ENCODE measurements at regions not wholly inside any gene's neighbourhood (a gene's known extent, or its start where the extent isn't known, plus 50 kb on each side); places are given as distances from the start of the nearest gene placed in this dataset.

DNA sequence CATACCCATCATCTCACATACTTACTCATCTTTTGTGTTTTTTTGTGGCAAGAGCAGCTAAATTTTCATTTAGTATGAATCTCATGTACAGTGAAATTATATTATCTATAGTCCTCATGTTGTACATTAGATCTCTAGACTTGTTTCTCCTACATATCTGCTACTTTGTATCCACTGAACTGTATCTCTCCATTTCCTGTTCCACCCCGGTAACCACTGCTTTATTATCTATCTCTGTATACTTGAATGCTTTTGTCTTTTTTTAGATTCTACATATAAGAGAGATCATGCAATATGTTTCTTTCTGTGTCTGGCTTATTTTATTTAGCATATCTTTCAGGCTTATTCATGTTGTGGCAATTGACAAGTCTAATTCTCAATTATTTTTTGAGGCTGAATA lies 125.1 kb downstream of the ANKRD7 start:
- no peak for DNase-seq (ENCODE audit: low read depth)
- no peak overlapping the region for H3K4me3 ChIP-seq (ENCODE audit: low read length)
- TF ChIP-seq, protein P1, sequence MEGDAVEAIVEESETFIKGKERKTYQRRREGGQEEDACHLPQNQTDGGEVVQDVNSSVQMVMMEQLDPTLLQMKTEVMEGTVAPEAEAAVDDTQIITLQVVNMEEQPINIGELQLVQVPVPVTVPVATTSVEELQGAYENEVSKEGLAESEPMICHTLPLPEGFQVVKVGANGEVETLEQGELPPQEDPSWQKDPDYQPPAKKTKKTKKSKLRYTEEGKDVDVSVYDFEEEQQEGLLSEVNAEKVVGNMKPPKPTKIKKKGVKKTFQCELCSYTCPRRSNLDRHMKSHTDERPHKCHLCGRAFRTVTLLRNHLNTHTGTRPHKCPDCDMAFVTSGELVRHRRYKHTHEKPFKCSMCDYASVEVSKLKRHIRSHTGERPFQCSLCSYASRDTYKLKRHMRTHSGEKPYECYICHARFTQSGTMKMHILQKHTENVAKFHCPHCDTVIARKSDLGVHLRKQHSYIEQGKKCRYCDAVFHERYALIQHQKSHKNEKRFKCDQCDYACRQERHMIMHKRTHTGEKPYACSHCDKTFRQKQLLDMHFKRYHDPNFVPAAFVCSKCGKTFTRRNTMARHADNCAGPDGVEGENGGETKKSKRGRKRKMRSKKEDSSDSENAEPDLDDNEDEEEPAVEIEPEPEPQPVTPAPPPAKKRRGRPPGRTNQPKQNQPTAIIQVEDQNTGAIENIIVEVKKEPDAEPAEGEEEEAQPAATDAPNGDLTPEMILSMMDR (conservative IDR thresholded peaks at IDR 0.05; ENCODE audit: low read length): no peak

DNA sequence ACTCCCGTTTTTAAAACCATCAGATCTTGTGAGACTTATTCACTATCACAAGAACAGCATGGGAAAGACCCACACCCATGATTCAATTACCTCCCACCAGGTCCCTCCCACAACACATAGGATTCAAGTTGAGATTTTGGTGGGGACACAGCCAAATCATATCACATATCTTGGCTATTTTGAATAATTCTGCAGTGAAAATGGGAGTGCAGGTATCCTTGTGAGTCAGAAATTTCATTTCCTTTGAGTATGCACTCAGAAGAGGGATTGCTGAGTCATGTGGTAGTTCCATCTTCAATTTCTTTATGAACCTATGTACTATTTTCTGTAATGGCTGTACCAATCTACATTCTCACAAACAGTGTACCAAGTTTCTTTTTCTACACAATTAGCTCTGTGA lies 125.8 kb downstream of the ANKRD7 start:
- H3K4me3 ChIP-seq (ENCODE audit: low read length): no peak overlapping the region
- TF ChIP-seq, protein P1 (conservative IDR thresholded peaks at IDR 0.05; ENCODE audit: low read length): no peak
- DNase-seq (ENCODE audit: low read depth): no peak

DNA sequence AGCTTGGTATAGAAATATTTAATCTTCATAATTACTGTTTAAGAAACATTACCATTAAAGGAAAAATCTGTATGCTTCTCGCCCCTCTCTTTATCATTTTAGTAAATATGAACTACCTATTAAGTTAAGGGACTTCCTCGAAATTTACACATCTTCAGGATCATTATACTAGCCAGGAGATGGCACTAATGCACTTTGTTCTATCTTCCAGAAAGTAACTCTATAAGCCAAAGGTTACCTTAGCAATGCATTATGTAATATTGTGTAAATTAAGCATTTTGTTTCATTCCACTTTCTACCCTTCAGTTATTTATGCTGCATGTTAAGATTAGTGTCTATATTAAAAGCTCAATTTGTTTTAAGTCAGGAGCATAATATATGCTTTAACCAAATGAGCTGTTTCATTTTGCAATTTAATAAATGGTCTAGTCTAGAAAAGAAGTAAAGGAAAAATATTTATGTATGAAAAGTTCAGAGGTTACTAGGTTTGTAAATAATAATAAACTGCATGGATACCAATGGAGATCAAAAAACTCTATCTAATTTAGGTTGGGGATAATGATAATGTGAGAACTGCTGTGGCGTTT lies 128.5 kb downstream of the ANKRD7 start:
- no peak for DNase-seq (ENCODE audit: low read depth)
- TF ChIP-seq, protein P1 (conservative IDR thresholded peaks at IDR 0.05; ENCODE audit: low read length): no peak
- H3K4me3 ChIP-seq (ENCODE audit: low read length): no peak overlapping the region

DNA sequence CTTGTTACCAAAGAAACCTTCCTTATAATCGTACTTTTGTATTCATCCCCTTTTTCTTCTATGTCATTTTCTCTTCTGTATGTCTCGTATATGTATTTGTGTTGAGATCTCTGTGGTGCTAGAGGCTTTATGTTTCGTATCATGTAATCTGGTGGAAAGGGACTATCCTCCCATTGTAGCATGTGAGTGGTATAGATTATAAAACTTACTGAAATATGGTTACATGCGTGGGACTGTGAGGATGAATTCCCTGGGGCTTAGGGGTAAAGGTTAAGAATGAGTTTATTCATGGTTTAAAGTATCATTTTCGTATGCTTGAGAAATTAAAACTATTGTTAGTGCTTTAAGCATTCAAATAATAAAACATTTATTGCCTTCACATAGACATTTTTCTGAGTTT lies 141.9 kb downstream of the ANKRD7 start:
- TF ChIP-seq, protein P1 (conservative IDR thresholded peaks at IDR 0.05; ENCODE audit: low read length): no peak
- DNase-seq (ENCODE audit: low read depth): no peak
- H3K4me3 ChIP-seq (ENCODE audit: low read length): no peak overlapping the region

DNA sequence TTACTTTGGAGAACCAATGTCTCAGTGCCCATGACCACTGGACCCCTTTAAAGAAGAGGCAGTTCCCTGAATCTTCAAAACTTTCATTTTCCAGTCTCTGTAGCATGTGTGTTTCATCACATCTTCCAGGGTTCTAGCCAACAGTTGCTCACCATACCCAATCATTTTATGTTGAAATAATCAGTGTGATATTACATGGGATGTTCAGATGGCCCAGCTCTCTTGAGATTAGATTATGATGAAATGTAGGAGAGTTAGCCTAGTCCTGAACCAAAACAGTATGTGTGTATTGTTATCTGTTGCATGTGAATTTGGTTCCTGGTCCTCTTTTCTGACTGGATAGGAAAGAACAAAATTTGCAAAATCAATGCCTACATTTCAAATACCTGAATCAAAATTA lies 144.5 kb downstream of the ANKRD7 start:
- TF ChIP-seq, protein P1 (conservative IDR thresholded peaks at IDR 0.05; ENCODE audit: low read length): no peak
- no peak for DNase-seq (ENCODE audit: low read depth)
- H3K4me3 ChIP-seq (ENCODE audit: low read length): no peak overlapping the region

DNA sequence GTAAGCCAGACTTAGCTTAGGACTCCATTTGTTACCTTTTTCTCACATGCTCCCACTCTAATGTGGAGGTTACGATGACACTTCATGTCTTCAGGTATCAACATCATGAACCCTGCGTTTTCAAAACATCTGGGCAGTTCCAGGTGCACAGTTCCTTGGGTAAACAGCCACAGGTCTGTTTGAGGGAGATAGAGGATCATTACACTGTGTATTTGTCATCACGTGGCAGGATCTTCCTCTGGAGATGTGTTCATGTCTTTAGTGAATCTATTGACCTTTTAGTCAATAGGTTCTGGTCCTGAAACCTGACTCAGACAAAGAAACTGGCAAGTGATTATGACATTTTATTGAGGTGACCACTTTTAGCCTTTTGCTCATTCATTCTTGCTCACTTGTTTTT lies 145.5 kb downstream of the ANKRD7 start:
- no peak overlapping the region for H3K4me3 ChIP-seq (ENCODE audit: low read length)
- no peak for DNase-seq (ENCODE audit: low read depth)
- TF ChIP-seq, protein P1 (conservative IDR thresholded peaks at IDR 0.05; ENCODE audit: low read length): no peak

DNA sequence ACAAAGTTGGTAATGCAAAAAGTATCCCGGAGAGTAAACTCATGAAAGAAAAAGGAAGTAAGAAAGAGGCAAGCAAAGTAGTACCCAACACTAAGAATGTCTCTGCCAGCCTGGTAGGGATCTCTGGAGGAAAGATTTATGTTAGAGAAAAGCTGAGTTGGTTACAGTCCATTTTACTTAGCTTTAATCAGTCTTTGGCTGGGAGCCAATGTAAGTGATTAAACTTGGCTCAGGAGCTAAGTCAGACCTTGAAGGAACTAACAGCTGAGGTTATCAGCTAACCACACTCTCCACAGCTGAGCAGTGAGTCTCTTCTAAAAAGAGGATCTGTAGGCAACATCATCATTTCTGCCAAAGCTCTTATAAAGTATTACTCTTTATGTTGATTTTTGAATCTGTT lies 148.0 kb downstream of the ANKRD7 start:
- no peak overlapping the region for H3K4me3 ChIP-seq (ENCODE audit: low read length)
- no peak for DNase-seq (ENCODE audit: low read depth)
- TF ChIP-seq, protein P1 (conservative IDR thresholded peaks at IDR 0.05; ENCODE audit: low read length): no peak
